EH (cell line): ENCODE measurements at regions not wholly inside any gene's neighbourhood (a gene's known extent, or its start where the extent isn't known, plus 50 kb on each side); places are given as distances from the start of the nearest gene placed in this dataset.
"Not testable (repeated sequence)": the region's sequence is repeated elsewhere in the genome, so short reads cannot be mapped to it uniquely, and the experiment has no call there.

ENCODE experiments used
- DNase-seq: peaks from one replicate; pipeline ENCODE4 v3.0.0-alpha.2; 2015; ENCODE audit warnings: low read depth

DNA sequence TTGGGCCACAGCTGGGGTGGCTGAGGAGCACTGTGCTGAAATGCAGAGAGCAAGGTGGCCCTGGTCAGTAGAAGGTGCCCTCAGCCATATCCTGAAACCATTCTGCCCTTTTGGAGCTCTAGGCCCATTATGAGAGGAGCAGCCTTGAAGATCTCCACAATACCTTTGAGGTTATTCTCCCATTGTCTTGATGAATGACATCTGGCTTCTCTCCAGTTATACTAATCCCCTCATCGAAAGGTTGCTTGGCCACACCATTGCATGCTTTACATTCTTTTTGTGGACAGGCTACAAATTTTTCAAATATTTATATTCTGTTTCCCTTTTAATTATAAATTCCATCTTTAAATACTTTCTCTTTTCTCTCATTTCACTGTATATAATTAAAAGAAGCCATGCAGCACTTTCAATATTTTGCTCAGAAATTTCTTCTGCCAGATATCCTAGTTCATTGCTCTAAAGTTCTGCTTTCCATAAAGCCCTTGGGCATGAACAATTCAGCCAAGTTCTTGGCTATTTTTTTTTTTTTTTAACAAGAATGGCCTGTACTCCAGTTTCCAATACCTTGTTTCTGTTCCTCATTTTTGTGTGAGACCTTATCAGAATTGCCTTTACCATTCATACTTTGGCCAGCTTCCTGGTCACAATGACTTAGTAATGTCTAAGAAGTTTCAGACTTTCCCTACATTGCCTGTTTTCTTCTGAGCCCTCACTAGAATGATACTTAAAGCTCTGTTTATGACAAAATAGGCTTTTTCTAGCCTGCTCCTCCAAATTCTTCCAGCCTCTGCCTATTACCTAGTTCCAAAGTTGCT, 138.9 kb upstream of the SGO1 start:
- DNase-seq, result no peak

DNA sequence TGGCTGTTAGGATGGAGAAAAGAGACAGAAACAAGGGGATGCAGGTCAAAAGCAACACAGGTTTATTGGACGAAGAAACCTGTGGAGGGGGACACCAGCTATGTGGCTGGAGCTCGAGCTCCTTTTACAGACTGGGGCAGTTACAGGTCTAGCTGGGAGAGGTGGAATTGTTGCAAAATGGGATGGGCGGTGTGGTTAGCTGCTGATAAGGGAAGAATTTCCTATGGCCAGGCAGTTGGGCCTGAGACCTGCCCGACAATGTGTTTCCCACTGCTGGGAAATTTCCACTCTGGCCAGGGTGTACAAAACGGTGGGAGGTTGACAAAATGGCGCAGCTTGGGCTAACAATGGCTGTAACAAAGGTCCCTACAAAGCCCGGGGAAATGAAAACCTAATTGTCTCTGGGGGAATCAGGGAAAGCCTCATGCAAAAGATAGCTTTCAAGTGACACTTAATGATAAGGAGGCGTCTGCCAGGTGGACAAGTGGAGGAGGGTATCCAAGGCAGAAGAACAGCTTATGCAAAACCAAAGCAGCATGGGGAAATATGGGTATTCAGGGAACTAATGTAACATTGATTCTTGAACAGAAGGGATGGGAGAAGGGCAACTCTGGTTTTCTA, 137.4 kb upstream of the SGO1 start:
- no peak for DNase-seq

DNA sequence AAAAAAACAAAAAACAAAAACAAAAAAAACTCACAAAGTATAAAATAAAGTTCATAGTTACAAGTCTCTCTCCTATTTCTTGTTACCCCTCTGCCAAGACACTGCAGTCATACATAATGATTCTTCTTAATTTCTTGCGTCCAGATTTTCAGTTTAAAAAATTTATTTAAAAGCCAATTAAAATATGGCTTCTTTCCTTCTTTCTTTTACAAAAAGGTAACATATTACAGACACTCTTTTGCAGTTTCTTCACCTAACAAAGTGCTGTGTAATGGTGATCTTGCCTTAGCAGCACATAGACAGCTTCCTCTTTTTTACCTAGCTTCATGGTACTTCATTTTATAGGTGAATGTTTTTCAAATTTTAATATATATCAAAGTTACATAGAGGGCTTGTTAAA, 136.1 kb upstream of the SGO1 start:
- DNase-seq, result no peak

DNA sequence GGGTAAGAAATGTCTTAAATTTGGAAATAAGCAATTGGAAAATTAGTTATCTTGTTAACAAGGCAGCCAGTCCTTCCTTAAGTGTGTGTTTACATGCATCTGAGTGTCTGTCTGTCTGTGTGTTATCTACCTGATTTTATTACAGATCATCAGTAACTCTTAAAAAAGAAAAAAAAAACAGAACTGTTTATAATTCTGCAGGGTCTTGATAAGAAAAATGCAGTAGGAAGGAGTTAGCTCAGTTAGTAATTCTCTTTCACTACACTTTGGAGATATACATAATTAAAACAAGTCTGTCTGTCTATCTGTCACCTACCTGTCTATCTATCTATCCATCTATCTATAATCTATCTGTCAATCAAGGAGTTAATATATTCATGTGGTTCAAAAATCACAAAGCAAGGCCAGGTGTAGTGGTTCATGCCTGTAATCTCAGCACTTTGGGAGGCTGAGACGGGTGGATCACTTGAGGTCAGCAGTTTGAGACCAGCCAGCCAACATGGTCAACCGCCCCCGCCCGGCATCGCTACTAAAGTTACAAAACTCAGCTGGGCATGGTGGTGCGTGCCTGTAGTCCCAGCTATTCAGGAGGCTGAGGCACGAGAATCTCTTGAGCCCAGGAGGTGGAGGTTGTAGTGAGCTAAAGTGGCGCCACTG, 135.5 kb upstream of the SGO1 start:
- DNase-seq, result no peak

- no peak for DNase-seq
Measured at GRCh38 chr3:20320489-20320888, 134.5 kb upstream of the SGO1 start.

GRCh38 chr3:20319551-20319950, 133.5 kb upstream of the SGO1 start:
- DNase-seq, result no peak

DNA sequence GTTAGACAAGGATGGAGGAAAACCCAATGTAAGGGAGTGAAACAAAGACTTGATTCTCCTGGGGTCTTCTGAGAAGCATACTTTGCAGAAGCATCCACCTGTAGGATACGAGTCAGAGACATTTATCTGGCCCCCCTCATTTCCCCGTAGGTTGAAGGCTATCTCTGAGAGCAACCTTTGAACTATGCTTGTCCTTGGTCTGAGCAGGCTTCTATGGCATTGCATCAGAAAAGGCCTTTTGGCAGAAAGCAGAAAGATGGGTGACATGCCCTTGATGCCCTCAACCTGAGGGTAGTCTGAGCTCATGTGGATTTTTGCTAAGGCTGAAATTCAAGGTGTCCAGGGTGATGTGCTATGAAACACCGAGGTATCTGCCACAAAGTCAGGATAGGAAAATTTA, 131.6 kb upstream of the SGO1 start:
- no peak for DNase-seq

GRCh38 chr3:20316238-20316637, 130.2 kb upstream of the SGO1 start:
- no peak for DNase-seq

GRCh38 chr3:20310629-20311028, 124.6 kb upstream of the SGO1 start:
- no peak for DNase-seq

DNA sequence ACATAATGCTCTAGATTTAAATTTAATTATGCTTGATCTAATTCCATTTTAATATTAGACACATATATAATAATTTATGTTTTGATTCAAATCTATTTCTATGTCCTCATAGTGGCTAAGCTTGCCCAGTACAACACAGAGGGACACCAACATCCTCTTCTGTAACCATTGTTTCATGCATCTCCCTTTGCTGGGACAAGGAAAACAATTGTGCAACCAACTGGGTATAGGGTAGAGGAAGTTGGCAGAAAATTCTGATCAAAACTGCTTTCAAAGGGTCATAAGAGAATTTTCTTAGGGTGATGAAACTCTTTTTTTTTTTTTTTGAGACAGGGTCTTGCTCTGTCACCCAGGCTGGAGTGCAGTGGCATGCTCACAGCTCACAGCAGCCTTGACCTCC, 121.4 kb upstream of the SGO1 start:
- DNase-seq, result no peak

DNA sequence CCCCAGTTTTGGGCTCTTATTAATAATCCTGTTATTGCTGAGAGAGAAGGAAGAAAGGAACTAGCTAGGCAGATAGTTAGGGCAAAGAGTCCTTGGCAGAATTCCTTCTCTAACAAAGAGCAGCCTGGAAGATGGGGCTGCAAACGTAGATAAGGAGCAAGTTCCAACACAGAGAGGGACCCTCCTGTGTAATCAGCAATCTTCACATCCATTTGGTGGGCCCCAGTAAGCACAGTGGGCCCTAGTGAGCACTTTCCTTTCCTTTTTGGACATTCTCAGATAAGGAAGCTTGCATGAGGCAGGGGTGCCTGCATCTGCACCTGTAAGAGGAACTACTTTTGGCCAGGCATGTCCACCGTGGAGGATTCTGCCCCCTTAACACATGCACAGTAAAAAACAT, 119.6 kb upstream of the SGO1 start:
- DNase-seq, result no peak

DNA sequence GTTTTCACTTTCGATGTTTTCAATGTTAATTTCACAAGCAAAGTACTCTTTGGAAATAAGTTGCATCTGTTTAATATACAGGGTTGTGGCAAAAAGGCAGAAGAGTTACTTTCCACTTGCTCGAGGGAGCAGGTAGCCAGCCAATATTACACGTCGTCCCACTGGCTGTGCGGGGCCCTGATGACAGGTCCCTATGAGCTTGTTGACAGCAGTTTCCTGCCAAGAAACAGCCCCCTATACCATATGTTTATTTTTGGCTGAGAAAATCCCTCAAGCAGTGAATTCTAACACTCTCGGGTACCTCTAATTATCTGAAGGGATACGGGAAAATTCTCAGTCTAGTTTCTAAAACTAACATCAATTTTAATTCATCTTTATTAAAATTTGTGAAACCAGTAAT, 116.8 kb upstream of the SGO1 start:
- no peak for DNase-seq

- no peak for DNase-seq
Measured at GRCh38 chr3:20288050-20288449, 102.0 kb upstream of the SGO1 start.

DNA sequence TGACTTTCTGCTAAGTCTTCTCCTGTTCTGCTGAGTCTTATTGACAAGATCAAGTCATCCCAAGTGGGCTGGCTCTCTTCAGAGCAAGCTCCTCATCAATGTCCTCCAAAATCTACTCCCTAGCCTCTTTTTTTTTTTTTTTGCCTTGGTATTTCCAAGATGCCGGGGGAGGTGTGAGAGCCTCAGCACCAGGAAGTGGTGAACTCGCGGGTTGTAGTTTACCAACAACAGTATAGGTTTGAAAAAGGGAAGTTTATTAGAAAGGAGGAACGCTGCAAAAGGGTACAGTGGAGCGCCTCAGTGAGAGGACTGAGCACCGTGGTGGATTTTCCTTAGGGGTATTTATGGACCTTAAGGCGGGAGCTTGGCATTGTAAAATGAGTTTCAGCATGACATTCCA, 94.3 kb upstream of the SGO1 start:
- DNase-seq, result no peak

DNA sequence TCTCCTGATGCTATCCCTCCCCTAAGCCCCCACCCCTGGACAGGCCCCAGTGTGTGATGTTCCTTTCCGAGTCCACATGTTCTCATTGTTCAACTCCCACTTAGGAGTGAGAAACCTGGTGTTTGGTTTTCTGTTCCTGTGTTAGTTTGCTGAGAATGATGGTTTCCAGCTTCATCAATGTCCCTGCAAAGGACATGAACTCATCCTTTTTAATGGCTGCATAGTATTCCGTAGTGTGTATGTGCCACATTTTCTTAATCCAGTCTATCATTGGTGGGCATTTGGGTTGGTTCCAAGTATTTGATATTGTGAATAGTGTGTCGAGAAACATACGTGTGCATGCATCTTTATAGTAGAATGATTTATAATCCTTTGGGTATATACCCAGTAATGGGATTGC, 80.0 kb upstream of the SGO1 start:
- not testable (repeated sequence) for DNase-seq

DNA sequence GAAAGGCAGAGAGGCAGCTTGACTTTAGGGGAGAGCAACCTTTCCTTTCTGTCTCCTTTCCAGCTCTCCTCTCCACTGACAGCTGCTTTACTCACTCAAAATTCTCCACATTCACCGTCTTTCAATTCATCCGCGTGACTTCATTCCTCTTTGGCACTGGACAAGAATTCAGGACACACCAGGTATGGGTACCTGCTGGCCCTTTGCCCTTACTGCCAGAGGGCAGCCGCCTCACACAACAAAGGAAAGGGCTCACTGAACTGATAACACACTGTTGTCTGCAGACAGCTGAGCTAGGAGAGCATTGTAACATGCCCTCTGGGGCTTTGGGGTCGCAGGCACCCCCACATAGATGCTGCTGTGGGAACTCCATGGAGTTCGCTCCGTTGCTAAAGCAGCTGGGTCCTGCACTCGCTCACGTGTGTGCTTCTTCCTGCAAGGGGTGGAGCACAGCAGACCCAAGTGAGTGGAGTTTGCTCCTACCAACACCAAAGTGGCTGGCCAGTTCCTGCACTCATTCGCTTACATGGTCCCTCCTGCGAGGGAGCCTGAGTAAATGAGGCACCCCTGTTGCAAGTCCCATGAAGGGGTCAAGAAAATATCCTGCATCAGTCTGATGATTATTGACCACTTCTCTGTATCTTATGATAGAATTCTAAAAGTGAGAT, 79.0 kb upstream of the SGO1 start:
- no peak for DNase-seq

DNA sequence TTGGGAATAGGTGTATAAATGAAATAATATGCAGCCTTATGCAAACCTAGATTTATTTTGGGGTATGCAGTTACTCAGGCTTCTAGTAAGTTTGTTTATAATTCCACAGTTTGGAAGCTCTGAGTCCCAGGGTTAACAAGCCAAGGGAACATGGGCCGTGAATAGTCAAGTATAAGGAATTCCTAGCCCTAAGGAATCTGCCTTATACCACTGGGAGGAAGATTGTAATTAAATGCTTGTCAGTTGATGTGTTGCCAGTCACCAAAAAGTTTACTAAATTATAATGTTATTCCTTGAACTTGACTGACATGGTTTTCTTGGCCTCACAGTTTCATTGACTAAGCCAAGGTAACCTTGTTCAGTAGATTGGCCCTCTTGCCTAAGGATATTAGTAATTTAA, 72.4 kb upstream of the SGO1 start:
- DNase-seq, result no peak

DNA sequence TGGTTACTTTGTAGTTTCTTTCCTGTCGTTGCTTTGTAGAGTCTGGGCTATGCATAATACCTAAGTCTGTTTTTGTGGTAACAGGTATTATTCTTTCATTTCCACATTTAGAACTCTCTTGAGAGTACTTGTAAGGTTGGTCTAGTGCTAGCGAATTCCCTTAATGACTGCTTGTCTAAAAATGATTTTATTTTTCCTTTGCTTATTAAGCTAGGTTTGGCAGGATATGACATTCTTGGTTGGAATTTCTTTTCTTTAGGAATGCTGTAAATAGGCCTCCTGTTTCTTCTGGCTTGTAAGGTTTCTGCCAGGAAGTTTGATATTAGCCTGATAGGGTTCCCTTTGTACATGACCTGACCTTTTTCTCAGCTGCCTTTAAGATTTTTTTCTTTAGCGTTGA, 70.1 kb upstream of the SGO1 start:
- DNase-seq, result no peak

GRCh38 chr3:20254268-20255117, 68.5 kb upstream of the SGO1 start:
- DNase-seq, result no peak

DNA sequence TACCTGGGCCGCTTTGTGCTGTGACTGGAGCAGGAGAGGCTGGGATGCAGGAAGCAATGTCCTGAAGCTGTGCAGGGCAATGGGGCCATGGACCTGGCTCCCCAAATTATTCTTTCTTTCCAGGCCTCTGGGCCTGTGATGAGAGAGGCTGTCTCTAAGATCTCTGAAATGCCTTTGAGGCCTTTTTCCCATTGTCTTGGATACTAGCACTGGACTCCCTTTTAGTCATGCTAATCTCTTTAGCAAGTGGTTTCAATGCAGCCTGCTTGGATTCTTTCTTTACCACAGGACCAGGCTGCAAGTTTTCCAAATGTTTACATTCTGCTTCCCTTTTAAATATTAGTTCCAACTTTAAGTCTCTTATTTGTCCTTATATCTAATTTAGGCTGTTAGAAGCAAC, 64.8 kb upstream of the SGO1 start:
- DNase-seq, result no peak

DNA sequence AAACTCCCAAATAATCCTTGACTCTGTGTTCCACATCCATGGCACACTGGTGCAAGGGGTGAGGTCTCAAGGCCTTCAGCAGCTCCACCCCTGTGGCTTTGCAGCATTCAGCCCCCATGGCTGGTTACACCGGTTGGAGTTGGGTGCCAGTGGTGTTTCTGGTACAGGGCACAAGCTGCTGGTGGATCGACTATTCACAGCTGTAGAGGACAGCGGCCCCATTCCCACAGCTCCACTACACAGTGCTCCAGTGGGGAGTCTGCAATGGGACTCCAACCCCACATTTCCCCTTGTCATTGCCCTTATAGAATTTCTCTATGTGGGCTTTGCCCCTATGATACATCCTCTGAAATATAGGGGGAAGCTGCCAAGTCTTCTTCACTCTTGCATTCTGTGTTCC, 64.3 kb upstream of the SGO1 start:
- no peak for DNase-seq

DNA sequence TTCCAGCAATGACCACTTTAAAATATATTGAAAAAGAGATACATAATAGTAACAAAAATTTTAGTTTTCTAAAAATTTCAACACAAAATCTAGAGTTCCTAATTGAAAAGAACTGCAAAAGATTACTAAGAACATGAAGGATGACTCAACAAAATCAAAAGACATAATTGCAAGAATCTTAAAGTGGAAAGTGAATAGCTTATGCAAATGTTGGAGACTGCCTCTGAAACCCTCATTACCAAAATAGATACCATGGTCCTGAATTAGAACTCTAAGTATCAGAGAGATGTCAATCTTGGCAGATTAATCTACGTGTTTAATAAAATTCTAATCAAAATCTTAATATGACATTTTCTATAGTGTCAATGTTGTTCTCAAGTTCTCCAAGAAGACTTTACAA, 60.7 kb upstream of the SGO1 start:
- no peak for DNase-seq
